ENCODE measurements at regions not wholly inside any gene's neighbourhood (a gene's known extent, or its start where the extent isn't known, plus 50 kb on each side); places are given as distances from the start of the nearest gene placed in this dataset.
"Not testable (repeated sequence)": the region's sequence is repeated elsewhere in the genome, so short reads cannot be mapped to it uniquely, and the experiment has no call there.

DNA sequence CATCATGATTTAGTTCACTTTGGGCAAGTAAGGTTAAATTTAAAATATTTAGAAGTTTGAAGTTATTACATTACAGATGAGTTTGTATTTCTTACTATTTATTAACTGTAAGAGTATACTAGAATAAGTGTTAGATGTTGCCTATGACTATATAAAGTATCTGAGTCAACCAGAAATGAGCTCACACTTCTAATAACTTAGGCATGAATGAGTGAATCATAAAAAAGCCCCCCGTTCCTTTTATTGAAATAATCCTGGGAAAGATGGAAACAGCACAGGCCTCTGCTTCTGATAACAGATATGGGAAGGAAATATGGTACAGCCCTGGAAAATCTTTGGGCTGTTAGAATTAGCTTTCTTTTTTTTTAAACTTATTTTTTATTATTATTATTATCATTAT, 66.6 kb upstream of the TGFBR2 start:
- no peak for DNase-seq

DNA sequence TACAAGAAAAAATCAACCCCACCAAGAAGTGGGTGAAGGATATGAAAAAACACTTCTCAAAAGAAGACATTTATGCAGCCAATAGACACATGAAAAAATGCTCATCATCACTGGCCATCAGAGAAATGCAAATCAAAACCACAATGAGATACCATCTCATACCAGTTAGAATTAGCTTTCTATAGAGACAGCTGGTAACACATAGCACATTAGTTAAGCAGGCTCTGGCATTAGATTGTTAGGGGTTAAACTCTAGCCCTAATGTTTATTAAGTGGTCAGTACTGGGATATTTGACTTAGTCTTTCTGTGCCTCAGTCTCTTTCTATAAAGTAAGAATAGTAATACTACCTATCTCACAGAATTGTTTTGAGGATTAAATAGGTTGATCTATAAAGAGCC, 65.2 kb upstream of the TGFBR2 start:
- DNase-seq: not testable (repeated sequence)

DNA sequence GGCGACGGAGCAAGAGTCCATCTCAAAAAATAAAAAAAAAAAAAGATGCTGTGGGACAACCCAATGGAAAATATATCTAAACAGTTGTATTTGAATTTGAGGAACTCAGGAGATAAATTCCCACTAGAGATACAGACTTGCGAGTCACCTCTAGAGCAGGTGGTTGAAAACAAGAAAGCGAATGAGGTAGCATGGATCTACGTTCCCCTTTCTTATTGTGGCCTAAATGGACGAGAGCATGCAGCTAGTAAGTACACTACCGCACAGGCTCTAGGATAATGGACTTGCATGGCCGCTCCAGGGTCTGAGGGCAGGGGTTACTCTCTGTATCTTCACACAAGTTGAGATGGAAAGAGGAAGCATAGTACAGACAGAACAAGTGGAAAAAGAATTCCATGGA, 63.5 kb upstream of the TGFBR2 start:
- no peak for DNase-seq

GRCh38 chr3:30544812-30545211, 61.6 kb upstream of the TGFBR2 start:
- no peak for DNase-seq

DNA sequence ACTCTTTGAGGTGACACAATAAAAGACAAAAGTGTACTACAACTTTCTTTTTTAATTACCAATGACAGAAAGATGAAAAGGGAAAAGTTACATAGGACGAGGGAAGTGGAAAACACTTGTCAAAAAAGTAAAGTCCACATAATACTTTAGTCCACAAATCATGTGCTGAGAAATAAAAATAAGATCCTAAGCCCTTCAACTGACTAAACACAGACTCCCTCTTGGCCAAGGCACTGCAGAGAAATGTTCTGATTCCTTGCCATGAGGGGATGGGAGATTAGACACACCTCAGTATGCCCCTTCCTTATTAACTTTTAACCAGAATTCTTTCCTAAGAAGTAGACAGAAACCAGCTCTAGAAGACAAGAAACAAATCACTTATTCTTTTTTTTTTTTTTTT, 59.5 kb upstream of the TGFBR2 start:
- no peak for DNase-seq

- no peak for DNase-seq
Measured at GRCh38 chr3:30547716-30548115, 58.7 kb upstream of the TGFBR2 start.

GRCh38 chr3:30548600-30548999, 57.8 kb upstream of the TGFBR2 start:
- DNase-seq: no peak

DNA sequence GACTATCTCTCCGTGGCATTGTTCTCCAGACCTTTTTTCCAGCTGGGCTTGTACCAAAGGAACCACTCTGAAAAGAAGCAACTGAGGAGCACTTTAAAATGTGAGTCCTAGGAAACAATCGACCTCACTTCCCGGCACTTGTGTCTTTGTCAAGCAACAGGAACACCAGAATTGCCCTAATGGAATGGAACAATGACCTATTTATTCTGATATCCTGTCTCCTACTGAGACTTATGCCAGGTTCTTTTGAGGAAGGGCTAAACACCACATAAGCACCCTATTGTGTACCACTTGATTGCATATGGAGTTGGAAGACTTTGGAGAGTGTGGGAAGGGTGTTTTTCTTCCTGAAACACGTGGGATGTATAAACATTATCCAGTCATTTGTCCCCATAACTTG, 56.8 kb upstream of the TGFBR2 start:
- no peak for DNase-seq

DNA sequence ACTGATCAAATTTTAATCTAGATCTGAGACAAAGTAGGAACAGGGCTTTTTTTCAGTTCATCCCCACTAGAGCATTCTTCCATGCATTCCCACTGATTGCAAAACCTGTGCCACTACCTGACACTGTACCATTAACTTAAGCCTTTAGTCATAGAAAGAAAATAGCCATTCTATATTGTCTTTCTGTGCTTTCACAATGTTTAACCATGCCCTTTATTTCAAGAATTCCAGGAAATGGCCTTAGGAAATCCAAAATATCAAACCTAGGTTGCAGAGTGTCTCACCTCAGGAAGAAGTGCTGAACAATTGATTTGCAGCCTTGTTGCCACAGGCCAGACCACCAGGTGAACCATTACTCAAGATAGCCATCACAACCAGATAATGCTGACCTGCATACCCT, 56.2 kb upstream of the TGFBR2 start:
- DNase-seq: no peak

- no peak for DNase-seq
Measured at GRCh38 chr3:30551266-30551665, 55.1 kb upstream of the TGFBR2 start.

GRCh38 chr3:30551927-30552326, 54.5 kb upstream of the TGFBR2 start:
- DNase-seq: no peak

- DNase-seq: no peak
Measured at GRCh38 chr3:30553641-30554316, 52.6 kb upstream of the TGFBR2 start.

DNA sequence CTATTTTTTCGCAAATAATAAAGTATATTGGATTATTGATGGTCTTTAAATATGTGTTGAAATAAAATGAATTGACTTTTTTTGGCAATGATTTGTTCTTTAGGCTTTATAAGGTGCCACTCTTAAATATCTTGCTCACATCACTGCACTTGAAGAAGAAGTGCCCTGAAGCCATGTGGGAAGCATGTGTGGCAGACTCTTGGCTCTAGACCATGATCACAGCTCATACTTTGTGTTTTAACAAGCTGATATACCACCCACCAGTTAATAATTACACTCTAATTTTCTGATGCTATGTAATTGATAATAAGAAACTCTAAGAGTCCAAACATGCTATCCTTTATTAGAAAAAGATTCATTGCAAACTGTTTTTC, 52.1 kb upstream of the TGFBR2 start:
- no peak for DNase-seq

GRCh38 chr3:30555968-30556367, 50.4 kb upstream of the TGFBR2 start:
- DNase-seq: no peak

Data from activated effector memory CD4-positive, alpha-beta T cell treated with Interleukin-2 at 50 U/mL for 16 hours (primary cell).